GM18507 (cell line): ENCODE measurements at regions not wholly inside any gene's neighbourhood (a gene's known extent, or its start where the extent isn't known, plus 50 kb on each side); places are given as distances from the start of the nearest gene placed in this dataset.
A peak's percentile ranks its signal among the peaks of the same experiment; 100 is the strongest.
"Not testable (repeated sequence)": the region's sequence is repeated elsewhere in the genome, so short reads cannot be mapped to it uniquely, and the experiment has no call there.

Source experiments
- DNase-seq: peaks from one replicate; pipeline ENCODE4 v3.0.0; 2011; ENCODE audit warnings: low read depth; ENCODE audit not compliant: insufficient read length; ENCODE audit errors: extremely low spot score
- FAIRE-seq: peaks from 2 replicates; lab custom pipeline; 2011; peaks lifted over from hg19 to GRCh38; lab: Jason Lieb, UNC

DNA sequence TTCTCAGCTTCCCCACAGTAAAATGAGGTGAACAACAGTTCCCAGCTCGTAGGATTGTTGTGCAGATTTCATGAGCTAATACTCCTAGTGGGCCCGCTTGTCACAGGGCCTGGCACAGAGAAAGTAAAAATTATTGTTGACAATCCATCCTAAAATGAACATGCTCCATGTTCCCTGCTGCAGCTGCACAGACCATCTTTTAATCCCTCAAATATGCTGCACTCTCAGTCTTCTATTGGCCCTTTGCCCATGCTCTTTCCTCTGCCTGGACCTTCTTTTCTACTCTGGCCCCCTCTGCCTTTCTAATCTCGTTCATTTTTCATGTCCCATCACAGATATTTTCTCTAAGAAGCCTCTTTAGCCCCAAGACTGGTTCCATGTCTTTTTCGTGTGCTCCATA, 117.7 kb upstream of the NR3C1 start:
- FAIRE-seq (no peak), DNase-seq (no peak)

DNA sequence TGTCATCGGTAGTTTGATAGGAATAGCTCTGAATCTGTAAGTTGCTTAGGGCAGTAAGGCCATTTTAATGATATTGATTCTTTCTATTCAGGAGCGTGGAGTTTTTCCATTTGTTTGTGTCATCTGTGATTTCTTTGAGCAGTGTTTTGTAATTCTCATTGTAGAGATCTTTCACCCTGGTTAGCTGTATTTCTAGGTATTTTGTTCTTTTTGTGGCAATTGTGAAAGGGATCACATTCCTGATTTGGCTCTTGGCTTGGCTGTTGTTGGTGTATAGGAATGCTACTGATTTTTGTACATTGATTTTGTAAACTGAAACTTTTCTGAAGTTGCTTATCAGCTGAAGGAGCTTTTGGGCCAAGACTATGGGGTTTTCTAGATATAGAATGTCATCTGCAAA, 115.7 kb upstream of the NR3C1 start:
- not testable (repeated sequence) for FAIRE-seq, DNase-seq

GRCh38 chr5:143517824-143518223, 114.3 kb upstream of the NR3C1 start:
- not testable (repeated sequence) for FAIRE-seq, DNase-seq

- no peak for FAIRE-seq
- no peak for DNase-seq
Measured at GRCh38 chr5:143516249-143516648, 112.8 kb upstream of the NR3C1 start.

- FAIRE-seq, result no peak
- no peak for DNase-seq
Measured at GRCh38 chr5:143515829-143516228, 112.3 kb upstream of the NR3C1 start.

DNA sequence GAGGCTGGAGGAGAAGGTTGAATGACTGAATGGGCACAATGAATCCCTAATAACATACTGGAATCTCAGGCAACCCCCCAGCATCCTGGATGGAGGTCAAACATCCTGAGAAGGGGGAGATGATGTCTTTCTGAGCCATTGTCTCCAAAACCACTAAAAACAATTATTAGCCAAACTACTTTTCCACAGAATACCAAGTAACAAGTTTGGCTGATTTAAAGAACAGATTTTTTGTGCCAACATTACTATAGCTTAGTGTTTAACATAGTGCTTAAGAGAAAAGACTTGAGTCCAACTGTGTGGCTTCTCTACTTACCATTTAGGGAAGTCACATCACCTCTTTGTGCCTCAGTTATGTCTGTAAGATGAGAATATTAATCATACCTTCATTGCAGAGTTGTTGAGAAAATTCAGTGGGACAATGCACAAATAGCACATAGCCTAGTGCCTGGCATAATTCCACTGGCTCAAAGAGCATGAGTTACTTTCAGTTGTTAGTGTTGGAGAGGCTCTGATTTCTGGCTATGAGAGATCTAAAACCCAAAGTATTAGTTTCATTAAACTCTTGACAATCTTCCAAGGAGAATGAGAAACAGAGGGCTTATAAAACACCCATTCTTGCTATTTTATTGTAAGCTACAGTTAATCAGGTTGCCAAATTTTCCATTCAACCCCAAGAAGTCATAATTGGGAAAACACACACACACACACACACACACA, 111.3 kb upstream of the NR3C1 start:
- DNase-seq (no peak), FAIRE-seq (no peak)

DNA sequence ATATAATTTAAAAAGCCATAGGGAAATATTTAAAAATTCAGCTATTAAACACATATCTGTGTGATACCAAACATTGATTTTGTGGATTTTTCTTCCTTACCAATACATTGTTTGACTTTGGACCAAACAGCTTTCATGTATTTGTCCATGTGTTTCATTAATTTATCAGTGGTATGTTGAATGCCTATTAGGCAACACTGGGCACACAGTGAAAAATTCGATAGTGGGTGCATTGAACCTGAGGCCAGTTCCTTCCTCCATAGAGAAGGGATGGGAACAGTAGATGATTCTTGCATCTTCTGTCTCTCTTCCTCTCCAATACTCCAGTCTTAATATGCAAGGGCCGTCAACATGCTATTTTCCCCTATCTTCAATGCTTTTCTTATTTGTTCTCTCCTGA, 110.2 kb upstream of the NR3C1 start:
- FAIRE-seq, result peak; percentile 33
- DNase-seq, result no peak

DNA sequence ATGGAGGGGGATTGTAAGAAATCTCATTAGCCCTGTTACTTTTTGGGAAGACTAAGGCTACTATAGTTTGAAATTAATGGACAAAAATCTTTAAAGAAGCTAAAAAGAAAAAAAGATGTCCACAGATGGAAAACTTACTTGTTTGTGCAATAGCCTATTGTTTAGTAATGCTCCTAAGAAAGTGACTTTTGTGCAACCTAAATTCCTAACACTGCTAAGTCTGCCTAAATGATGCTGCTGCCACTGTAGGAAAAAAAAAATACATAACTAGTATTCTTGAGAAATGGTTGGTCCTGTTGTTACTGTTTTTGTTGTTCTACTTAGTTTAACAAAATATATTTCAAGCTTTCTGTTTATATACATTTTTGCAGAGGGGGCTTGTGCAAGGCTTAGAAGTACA, 108.2 kb upstream of the NR3C1 start:
- no peak for DNase-seq
- FAIRE-seq, result no peak

DNA sequence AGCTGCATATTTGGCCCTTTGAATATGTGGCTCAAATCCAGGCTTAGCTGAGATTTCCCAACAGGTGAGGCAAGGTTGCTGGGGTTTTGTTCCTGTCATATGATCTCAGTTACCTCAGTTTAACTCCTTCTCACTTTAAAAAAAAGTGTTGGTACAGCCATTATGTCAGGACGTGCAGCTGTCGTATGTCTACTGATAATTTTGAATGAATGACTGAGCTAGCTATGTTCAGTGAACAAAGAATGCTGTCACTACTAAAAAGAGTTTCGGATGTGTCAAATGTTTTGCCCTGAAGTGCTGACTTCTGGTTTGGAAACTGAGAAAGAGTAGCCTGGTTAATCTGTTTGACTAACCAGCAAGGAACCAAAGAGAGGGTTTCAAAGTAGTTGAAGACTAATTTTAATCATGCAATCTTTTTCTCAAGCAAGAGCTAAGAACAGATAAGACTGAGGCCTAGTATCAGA, 106.3 kb upstream of the NR3C1 start:
- FAIRE-seq, result peak; percentile 78

GRCh38 chr5:143506836-143507552, 103.5 kb upstream of the NR3C1 start:
- FAIRE-seq (no peak), DNase-seq (no peak)

More for the DNA sequence above, 106.3 kb upstream of the NR3C1 start:
- peak; percentile 2 for DNase-seq

DNA sequence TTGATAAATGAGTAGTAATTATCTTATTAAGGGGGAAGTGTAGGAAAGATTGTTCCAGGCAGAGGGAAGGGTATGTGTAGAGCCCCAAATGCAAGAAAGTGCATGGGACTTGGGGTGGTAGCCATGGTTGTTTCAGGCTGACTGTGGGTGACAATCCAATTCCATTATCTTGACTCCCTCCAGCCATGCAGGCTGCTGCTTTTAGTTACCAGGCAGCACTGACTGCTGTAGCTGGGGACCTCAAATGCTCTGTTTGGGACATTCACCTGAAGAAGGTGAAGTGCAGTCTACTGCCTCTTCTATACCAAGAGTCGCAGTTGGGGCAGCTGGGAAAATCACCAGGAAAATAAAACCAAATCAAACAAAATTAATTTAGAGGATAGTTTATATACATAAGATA, 102.4 kb upstream of the NR3C1 start:
- FAIRE-seq (no peak), DNase-seq (no peak)

- DNase-seq, result no peak
- no peak for FAIRE-seq
Measured at GRCh38 chr5:143505354-143505753, 101.9 kb upstream of the NR3C1 start.

GRCh38 chr5:143501310-143502044, 98.0 kb upstream of the NR3C1 start:
- no peak for DNase-seq
- FAIRE-seq, result no peak

GRCh38 chr5:143499480-143500114, 96.1 kb upstream of the NR3C1 start:
- FAIRE-seq, result no peak

GRCh38 chr5:143498821-143499220, 95.3 kb upstream of the NR3C1 start:
- DNase-seq (no peak), FAIRE-seq (no peak)

More at GRCh38 chr5:143499480-143500114, 96.1 kb upstream of the NR3C1 start:
- no peak for DNase-seq

GRCh38 chr5:143497749-143498148, 94.3 kb upstream of the NR3C1 start:
- FAIRE-seq (no peak), DNase-seq (no peak)

- DNase-seq, result no peak
- no peak for FAIRE-seq
Measured at GRCh38 chr5:143496943-143497342, 93.5 kb upstream of the NR3C1 start.

DNA sequence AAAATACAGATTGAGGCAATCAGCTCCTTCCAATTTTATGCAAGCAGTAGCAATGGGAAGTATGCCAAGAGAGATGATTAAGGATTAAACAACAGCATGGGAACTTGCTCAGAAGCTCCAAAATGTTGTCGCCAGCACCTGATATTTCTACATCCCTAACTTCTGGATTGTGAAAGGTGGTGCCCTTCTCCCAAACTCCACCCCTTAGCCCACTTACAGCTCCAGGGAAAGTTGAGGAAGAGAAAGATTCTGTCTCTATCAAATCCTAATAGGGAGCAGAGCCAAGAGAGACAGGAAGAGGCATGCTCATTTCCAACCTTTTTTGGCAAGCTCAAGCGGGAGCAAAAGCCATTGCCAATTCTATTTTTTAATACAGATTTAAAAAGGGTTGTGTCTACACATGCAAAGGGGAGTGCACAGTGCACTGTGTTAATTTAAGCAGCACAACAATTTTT, 92.4 kb upstream of the NR3C1 start:
- FAIRE-seq (no peak), DNase-seq (no peak)

DNA sequence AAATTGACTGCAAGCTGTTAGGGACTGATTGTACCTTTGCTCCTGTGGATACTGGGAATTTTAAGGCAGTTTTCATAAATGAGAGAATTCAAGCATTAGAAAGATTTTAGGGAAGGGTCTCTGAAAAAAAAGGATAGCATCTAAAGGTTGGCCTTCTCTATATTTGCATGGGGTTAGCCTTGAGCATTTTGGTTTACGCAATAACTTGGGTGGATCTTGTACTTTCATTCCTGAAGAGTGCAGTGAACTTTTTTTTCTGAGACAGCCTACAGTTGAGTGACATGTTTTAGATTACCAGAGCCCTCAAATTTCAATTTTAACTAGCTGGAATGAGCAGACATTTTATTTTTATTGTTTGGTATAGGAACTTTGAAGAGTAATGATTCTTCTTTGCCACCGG, 91.6 kb upstream of the NR3C1 start:
- FAIRE-seq (no peak), DNase-seq (no peak)

- FAIRE-seq (no peak), DNase-seq (no peak)
Measured at GRCh38 chr5:143494595-143494994, 91.1 kb upstream of the NR3C1 start.
